ENCODE measurements at regions not wholly inside any gene's neighbourhood (a gene's known extent, or its start where the extent isn't known, plus 50 kb on each side); places are given as distances from the start of the nearest gene placed in this dataset.
"Not testable (repeated sequence)": the region's sequence is repeated elsewhere in the genome, so short reads cannot be mapped to it uniquely, and the experiment has no call there.

DNA sequence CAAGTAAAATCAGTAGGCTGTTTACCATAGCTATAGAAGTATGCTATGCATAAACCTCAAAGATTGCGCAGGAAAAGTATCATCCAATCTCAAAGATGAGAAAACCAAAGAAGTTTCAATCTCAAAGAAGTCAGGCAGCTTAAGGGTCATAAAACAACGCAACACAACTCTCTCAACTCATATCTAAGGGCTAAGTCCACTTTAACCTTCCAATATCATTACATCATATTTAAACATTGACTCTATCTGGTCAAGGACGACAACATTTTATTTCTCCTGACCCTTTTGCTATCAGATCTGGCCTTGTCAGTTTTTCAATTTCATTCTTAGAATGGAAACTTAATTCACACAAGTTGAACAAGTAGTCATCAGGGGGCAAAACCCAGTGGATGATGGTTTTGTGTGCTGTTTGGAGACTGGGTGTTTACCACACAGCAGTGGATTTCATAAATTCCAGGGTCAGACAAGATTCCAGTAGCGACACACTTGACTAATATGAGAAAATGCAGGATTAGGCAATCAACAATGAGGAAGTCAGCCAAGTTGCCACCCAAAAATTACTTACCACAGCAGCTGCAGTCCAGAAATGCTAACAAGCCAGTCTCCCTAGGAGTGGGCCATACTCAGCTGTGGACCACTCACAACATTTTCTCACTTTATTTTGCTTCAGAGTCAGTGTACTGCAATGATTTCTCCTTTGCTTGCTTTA is 108.7 kb upstream of the NBPF26 start:
- not testable (repeated sequence) for DNase-seq (ENCODE audit: low read depth)

GRCh38 chr1:120617493-120617892 is 106.3 kb upstream of the NBPF26 start:
- DNase-seq (ENCODE audit: low read depth): not testable (repeated sequence)

- not testable (repeated sequence) for DNase-seq (ENCODE audit: low read depth)
Measured at GRCh38 chr1:120619867-120620692, 103.7 kb upstream of the NBPF26 start.

DNA sequence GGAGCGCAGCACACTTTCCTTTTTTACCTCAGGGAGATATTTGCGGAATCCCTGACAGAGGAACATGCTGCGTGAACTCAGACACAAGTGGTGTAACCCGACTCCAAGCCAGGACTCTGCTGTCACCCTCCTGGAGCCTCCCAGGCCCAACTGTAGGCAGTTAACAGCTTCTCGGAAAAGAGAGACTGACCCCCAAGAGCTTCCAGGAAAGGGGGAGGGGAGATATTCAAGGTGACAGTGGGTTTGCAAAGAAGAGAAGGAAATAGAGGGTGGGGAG is 103.1 kb upstream of the NBPF26 start:
- DNase-seq (ENCODE audit: low read depth): not testable (repeated sequence)

- DNase-seq (ENCODE audit: low read depth): not testable (repeated sequence)
Measured at GRCh38 chr1:120621278-120621677, 102.5 kb upstream of the NBPF26 start.

- DNase-seq (ENCODE audit: low read depth): not testable (repeated sequence)
Measured at GRCh38 chr1:120623539-120623938, 100.2 kb upstream of the NBPF26 start.

GRCh38 chr1:120624565-120625064 is 99.1 kb upstream of the NBPF26 start:
- DNase-seq (ENCODE audit: low read depth): not testable (repeated sequence)

DNA sequence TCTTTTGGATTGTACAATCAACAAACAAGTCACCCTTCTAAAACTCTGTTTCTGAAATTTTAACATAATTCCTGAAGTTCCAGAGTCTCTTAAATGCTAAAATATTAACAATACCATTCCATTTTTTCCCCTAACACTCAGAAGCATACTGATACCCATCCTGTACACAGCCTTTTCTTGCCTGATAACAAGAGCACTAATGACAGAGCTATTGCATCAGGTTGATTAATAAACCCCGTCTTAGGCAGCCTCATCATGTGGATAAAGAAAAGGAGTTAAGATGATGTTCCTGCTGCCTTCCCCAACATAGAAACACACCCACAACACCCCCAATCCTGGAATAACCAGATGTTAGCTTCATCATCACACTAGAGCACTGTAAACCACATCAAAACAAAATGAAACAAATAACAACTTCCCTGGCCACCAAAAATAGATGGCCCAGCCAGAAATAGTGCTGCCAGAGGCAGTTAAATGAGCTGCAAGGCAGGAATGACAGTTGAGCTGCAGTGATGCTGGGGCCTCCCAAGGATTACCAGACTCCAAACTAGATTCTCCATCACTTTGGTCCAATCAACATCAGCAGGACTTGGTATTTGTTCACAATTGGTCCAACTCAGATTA is 93.8 kb upstream of the NBPF26 start:
- not testable (repeated sequence) for DNase-seq (ENCODE audit: low read depth)

GRCh38 chr1:120634816-120635806 is 88.6 kb upstream of the NBPF26 start:
- not testable (repeated sequence) for DNase-seq (ENCODE audit: low read depth)

- DNase-seq (ENCODE audit: low read depth): not testable (repeated sequence)
Measured at GRCh38 chr1:120640261-120641013, 83.3 kb upstream of the NBPF26 start.

GRCh38 chr1:120641014-120641302 is 82.8 kb upstream of the NBPF26 start:
- DNase-seq (ENCODE audit: low read depth): not testable (repeated sequence)

- DNase-seq (ENCODE audit: low read depth): not testable (repeated sequence)
Measured at GRCh38 chr1:120647182-120647581, 76.6 kb upstream of the NBPF26 start.

DNA sequence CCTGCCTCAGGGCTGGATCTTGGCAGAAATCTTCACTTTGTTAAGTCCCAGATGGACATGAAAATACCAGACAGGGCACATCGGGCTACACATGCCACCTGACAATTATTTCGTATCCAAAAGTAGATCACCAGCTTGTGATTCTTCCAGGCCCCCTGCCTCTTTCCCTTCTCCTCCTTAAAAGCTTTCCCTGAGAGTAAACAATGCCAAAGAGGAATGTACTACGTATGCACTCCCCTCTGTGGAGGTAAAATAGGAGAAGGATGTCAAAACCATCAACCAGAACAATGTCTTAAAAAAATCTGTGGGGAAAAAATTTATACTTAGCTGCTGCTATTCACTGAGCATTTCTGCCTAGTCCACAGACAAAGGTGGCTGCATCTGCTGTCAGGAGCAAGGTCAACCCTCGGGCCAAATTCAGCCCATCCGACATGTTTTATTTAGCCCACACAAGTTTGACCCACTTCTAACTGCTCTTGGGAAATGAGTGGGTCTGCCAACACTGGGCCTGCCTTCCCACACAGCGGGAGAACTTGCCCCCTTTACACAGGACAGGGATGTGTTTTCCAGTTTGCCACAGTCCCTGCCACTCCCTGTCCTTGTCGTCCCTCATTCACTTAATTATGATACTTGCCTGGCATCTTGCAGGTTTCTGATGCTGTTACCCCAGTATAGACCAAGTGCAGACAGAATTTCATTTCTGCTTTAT is 74.7 kb upstream of the NBPF26 start:
- DNase-seq (ENCODE audit: low read depth): not testable (repeated sequence)

- DNase-seq (ENCODE audit: low read depth): not testable (repeated sequence)
Measured at GRCh38 chr1:120649730-120650129, 74.0 kb upstream of the NBPF26 start.

DNA sequence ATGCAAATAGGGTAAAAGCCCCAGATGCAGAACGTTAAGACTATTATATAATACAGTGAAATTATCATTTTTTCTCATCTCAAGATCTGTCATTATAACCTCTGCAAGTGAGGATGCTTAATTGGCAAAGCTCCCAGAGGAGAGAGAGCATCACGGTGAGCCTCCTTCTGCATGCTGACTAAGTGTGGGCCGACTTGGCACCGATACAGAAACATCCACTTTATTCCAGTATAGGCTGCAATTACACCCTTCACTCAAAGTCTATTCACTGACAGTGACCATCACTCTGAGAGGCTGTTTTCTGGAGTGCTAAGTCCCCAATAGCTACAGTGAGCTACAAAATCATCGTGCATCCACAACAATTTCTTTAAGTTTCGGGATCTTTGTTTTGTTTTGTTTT is 69.6 kb upstream of the NBPF26 start:
- not testable (repeated sequence) for DNase-seq (ENCODE audit: low read depth)

DNA sequence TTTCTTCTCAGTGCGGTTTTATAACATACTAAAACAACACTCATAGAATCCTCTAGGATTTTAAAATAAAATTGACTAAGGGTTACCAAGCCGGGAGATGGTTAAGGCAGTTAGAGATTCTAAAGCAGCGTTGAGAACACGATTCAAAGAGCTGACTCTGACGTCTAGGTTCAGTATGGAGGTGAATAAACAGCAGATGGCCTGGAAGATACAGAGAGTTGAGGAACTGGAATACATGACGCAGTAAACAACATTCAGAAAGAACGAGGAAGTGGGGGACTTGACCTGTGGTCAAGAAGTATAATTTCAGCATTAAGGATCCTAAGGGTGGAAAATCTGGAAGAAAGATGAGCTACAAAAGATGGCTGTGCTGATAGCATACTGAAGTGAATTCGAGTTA is 68.4 kb upstream of the NBPF26 start:
- DNase-seq (ENCODE audit: low read depth): not testable (repeated sequence)

GRCh38 chr1:120656116-120656515 is 67.6 kb upstream of the NBPF26 start:
- not testable (repeated sequence) for DNase-seq (ENCODE audit: low read depth)

DNA sequence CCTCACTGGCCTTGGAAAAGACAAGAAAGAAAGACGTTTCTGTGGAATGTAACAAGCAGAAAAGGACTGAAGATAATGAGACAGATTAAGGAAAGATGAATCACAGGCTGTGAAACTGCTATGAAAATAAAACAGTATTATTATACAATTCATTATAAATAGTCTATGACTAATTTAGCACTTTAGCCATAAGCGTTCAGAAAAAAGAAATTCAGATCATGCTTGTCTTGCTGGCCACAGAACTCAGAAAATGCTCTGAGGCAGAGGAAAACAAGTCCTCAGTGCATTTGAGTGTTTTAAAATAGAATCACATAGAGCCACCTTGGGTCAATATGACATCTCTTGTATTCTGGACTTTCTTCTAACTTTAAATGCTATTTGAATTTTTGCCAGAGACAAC is 65.9 kb upstream of the NBPF26 start:
- not testable (repeated sequence) for DNase-seq (ENCODE audit: low read depth)

- not testable (repeated sequence) for DNase-seq (ENCODE audit: low read depth)
Measured at GRCh38 chr1:120658622-120659021, 65.1 kb upstream of the NBPF26 start.

DNA sequence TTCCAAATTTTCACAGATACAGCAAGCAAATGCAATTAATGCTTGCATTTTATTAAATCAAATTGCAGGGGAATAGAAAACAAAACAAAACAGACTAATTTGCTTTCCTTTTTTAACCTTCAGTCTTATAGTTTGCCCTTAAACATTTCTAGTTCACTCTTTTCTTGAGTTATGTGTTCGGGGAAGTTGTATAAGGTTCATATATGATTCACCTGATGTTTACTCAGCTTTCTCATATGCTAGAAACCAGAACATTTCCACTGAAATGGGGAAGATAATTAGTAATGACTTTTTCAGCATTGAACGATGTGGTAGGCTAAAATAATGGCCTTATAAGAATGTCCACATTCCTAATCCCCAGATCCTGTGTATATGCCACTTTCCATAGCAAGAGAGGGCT is 64.6 kb upstream of the NBPF26 start:
- DNase-seq (ENCODE audit: low read depth): not testable (repeated sequence)
